ENCODE measurements at regions not wholly inside any gene's neighbourhood (a gene's known extent, or its start where the extent isn't known, plus 50 kb on each side); places are given as distances from the start of the nearest gene placed in this dataset.

DNA sequence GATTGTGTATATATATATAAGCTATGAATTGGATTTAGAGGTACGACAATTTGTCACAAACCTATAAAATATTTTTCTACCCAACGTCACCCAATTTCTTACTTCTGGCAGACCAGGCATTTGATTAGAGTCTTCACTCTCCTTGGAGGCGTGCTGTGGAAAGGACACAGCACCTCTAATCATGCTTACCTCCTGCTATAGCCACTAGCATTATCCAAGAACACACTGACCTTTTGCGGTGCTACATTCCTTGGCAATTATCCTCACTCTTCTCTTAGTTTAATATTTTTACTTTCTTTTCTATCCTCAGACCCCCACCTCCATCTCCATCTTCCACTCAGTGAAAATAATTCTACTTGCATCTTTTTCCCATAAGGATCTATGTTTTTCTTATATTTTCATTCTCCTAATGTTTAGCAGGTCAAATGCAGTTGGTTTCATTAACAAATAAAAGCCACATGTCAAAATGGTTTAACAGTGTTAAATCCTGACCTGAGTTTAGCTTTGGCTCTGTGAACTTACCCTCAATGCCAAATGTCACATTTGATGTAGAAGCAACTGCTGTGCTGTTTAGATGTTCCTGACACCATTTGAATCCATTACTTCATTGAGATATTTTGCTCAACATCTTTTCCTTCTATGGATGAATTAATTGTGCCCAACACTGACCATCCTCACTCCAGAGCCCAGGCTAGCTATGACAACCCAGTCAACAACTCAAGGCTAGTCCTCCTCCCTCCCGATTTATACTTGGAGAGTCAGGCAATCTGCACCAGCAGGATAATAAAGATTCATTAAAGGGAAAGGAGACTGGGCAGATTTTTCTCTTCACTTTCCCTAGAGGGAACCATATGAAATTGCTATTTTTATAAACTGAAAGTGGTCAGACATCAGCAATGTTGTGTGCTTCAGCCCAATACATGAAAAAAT is 240.5 kb downstream of the MREG start:
- H3K79me2 ChIP-seq (ENCODE audit: control insufficient read depth, insufficient read depth, low read length) = no peaks in the 10 kb centered on the region
- POLR2A ChIA-PET = interaction anchor here (1.4 kb wide), 1 partner anchor 24 kb away, joined by 3 read pairs; no protein-coding TSS in a partner anchor
- H3K4me1 ChIP-seq (ENCODE audit: control insufficient read depth, insufficient read depth, low read length) = no peaks in the 10 kb centered on the region
- no TSS peak for BruUV-seq (replicated peaks)
- H3K27me3 ChIP-seq (replicated peaks in 1 of 2; ENCODE audit: control insufficient read depth in 2 of 2, insufficient read depth in 2 of 2, low read length in 1 of 2) = peaks cover 0 to 3% of the 10 kb centered on the region in 2 experiments; a peak in 1 of 4 replicates
- DNase-seq (ENCODE audit: low read depth, low spot score) = no peak
- 44% methylated on average over 5 of the region's 5 CpGs for WGBS (ENCODE audit: insufficient coverage, insufficient replicate concordance, low lambda C conversion rate, missing lambda C conversion rate)
- no peak overlapping the region for H2AFZ ChIP-seq (ENCODE audit: control insufficient read depth, low read depth, low read length)
- CTCF ChIA-PET = interaction anchor here (1.3 kb wide), 1 partner anchor 37 kb away, joined by 3 read pairs; no protein-coding TSS in a partner anchor
- no peaks in the 10 kb centered on the region for H4K20me1 ChIP-seq (ENCODE audit: control insufficient read depth, insufficient read depth)
- H3K36me3 ChIP-seq (ENCODE audit: control insufficient read depth in 2 of 2, insufficient read depth in 2 of 2, low read length in 1 of 2) = no peaks in the 10 kb centered on the region
- SMC1A ChIA-PET (ENCODE audit: uncharacterized antibody, unreplicated experiment) = interaction anchor here (1.1 to 3.5 kb wide), 6 partner anchors 8 to 212 kb away, joined by 3 to 14 read pairs (median 7); no protein-coding TSS in a partner anchor
- RAD21 ChIA-PET (ENCODE audit: unreplicated experiment) = no interaction called here
- intact Hi-C loops (cut with micrococcal nuclease; ENCODE audit: unreplicated experiment) = no loop called here
- no peak for ATAC-seq
- H3K9ac ChIP-seq (ENCODE audit: control insufficient read depth, insufficient read depth, low read length) = no peak overlapping the region
- FAIRE-seq = no peak
- in situ Hi-C loops (cut with MboI) = no loop called here
- no peak overlapping the region for H3K4me2 ChIP-seq (ENCODE audit: control insufficient read depth, insufficient read depth)
- no peak for TF ChIP-seq NFYB (IDR thresholded peaks at IDR 0.05; ENCODE audit: insufficient read depth, low read depth, low read length)
- no peak for TF ChIP-seq HDAC2 (IDR thresholded peaks at IDR 0.05)
- no peak for TF ChIP-seq WRNIP1 (IDR thresholded peaks at IDR 0.05; ENCODE audit: borderline replicate concordance, low read depth, low read length)
- no peak for TF ChIP-seq SMAD5 (IDR thresholded peaks at IDR 0.05; ENCODE audit: low read depth)
- no peak for TF ChIP-seq HDGF (IDR thresholded peaks at IDR 0.05)
- TF ChIP-seq PAX8 (IDR thresholded peaks at IDR 0.05) = no peak
- TF ChIP-seq, protein P1, sequence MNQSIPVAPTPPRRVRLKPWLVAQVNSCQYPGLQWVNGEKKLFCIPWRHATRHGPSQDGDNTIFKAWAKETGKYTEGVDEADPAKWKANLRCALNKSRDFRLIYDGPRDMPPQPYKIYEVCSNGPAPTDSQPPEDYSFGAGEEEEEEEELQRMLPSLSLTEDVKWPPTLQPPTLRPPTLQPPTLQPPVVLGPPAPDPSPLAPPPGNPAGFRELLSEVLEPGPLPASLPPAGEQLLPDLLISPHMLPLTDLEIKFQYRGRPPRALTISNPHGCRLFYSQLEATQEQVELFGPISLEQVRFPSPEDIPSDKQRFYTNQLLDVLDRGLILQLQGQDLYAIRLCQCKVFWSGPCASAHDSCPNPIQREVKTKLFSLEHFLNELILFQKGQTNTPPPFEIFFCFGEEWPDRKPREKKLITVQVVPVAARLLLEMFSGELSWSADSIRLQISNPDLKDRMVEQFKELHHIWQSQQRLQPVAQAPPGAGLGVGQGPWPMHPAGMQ (IDR thresholded peaks at IDR 0.05; ENCODE audit: borderline replicate concordance) = no peak
- no peak for TF ChIP-seq TAF1 (IDR thresholded peaks at IDR 0.05; ENCODE audit: borderline replicate concordance, low read depth, low read length)
- H3K9me3 ChIP-seq (replicated peaks; ENCODE audit: control insufficient read depth, insufficient read depth, low read length) = no peaks in the 10 kb centered on the region
- H3K27ac ChIP-seq (ENCODE audit: control insufficient read depth, insufficient read depth) = no peak overlapping the region
- no peak overlapping the region for H3K4me3 ChIP-seq
